DND-41 (cell line): ENCODE measurements at regions not wholly inside any gene's neighbourhood (a gene's known extent, or its start where the extent isn't known, plus 50 kb on each side); places are given as distances from the start of the nearest gene placed in this dataset.

Source experiments
- ATAC-seq: fragments of 200-7000 bp; cut with Tn5 transposase; 3 replicates; pipeline ENCODE4 v1.9.1; 2021; ENCODE audit warnings: low read depth; ENCODE audit not compliant: insufficient read depth
- DNase-seq: peaks from one replicate; pipeline ENCODE4 v3.0.0-alpha.2; 2020
- H2AFZ ChIP-seq: 2 replicates; pipeline ENCODE4 v1.6.0; 2012; ENCODE audit warnings: low read depth, low read length
- H3K27ac ChIP-seq: 2 replicates; pipeline ENCODE4 v1.5.1; 2012; ENCODE audit warnings: low read length, inconsistent platforms
- H3K27me3 ChIP-seq: fragments of 200-600 bp; sonication (generic); 2 replicates; pipeline ENCODE4 v1.6.0; 2012; ENCODE audit warnings: low read length, mild to moderate bottlenecking, inconsistent platforms; ENCODE audit not compliant: insufficient read depth, poor library complexity
- H3K36me3 ChIP-seq: 2 replicates; pipeline ENCODE4 v1.5.1; 2012; ENCODE audit warnings: low read length, inconsistent platforms; ENCODE audit not compliant: insufficient read depth
- H3K4me1 ChIP-seq: 2 replicates; pipeline ENCODE4 v1.5.1; 2012; ENCODE audit warnings: mild to moderate bottlenecking, low read length; ENCODE audit not compliant: insufficient read depth
- H3K4me2 ChIP-seq: 2 replicates; pipeline ENCODE4 v1.6.0; 2012; ENCODE audit warnings: mild to moderate bottlenecking, moderate library complexity, low read length, inconsistent platforms; ENCODE audit not compliant: insufficient read depth
- H3K4me3 ChIP-seq, 2 experiments: fragments of 200-600 bp in 1 of 2; shearing (Covaris generic) in 1 of 2; 2 replicates each; pipeline ENCODE4 v1.5.1; 2012 to 2016; ENCODE audit warnings: inconsistent platforms in 2 of 2, low read length in 2 of 2, mild to moderate bottlenecking in 2 of 2, low read depth in 1 of 2, moderate library complexity in 1 of 2
- H3K79me2 ChIP-seq: 2 replicates; pipeline ENCODE4 v1.6.0; 2012; ENCODE audit warnings: low read length, inconsistent platforms; ENCODE audit not compliant: insufficient read depth
- H3K9ac ChIP-seq: 2 replicates; pipeline ENCODE4 v1.6.0; 2012; ENCODE audit warnings: low read depth, mild to moderate bottlenecking, inconsistent platforms, low read length, moderate library complexity
- H3K9me3 ChIP-seq: 2 replicates; pipeline ENCODE4 v1.5.1; 2012; ENCODE audit warnings: low read length, moderate library complexity, mild to moderate bottlenecking, inconsistent platforms; ENCODE audit not compliant: insufficient read depth, severe bottlenecking
- H4K20me1 ChIP-seq: 2 replicates; pipeline ENCODE4 v1.6.0; 2012; ENCODE audit warnings: low read length; ENCODE audit not compliant: insufficient read depth
- CTCF ChIP-seq: IDR thresholded peaks from 2 replicates; pipeline ENCODE4 v1.5.1; 2012; ENCODE audit warnings: borderline replicate concordance, low read length, moderate library complexity, mild to moderate bottlenecking; ENCODE audit not compliant: poor library complexity, severe bottlenecking; ENCODE audit errors: extremely low read depth
- EZH2 ChIP-seq: IDR thresholded peaks from 3 replicates; pipeline ENCODE4 v1.6.1; 2012; ENCODE audit warnings: borderline replicate concordance, low read depth, mild to moderate bottlenecking, moderate library complexity, low read length, inconsistent platforms; ENCODE audit not compliant: severe bottlenecking

- no peaks in the 10 kb centered on the region for H3K27me3 ChIP-seq
- no peak overlapping the region for H2AFZ ChIP-seq
- no peak for ATAC-seq
- H3K9ac ChIP-seq = no peak overlapping the region
- DNase-seq = no peak
- H3K27ac ChIP-seq = no peak overlapping the region
- H3K4me1 ChIP-seq = no peaks in the 10 kb centered on the region
- H3K4me3 ChIP-seq = no peak overlapping the region
- H3K79me2 ChIP-seq = no peaks in the 10 kb centered on the region
- H3K36me3 ChIP-seq = no peaks in the 10 kb centered on the region
- no peak overlapping the region for H3K4me2 ChIP-seq
- H4K20me1 ChIP-seq = no peaks in the 10 kb centered on the region
- no peaks in the 10 kb centered on the region for H3K9me3 ChIP-seq
- no peak for TF ChIP-seq CTCF
- TF ChIP-seq EZH2 = no peak
These were observed 258.0 kb upstream of the EDNRA start for GRCh38 chr4:147222906-147223305.

- Histone ChIP-seq H3K27me3 (no peaks in the 10 kb centered on the region), H3K9me3 (no peaks in the 10 kb centered on the region), H3K79me2 (no peaks in the 10 kb centered on the region), H3K4me3 (no peak overlapping the region), H2AFZ (no peak overlapping the region), H3K9ac (no peak overlapping the region), H3K4me2 (no peak overlapping the region), H3K36me3 (no peaks in the 10 kb centered on the region), H3K27ac (no peak overlapping the region), H4K20me1 (no peaks in the 10 kb centered on the region), H3K4me1 (no peaks in the 10 kb centered on the region)
- TF ChIP-seq CTCF = no peak
- TF ChIP-seq EZH2 = no peak
- ATAC-seq (no peak), DNase-seq (no peak)
These were observed 257.3 kb upstream of the EDNRA start for GRCh38 chr4:147223576-147223975.

GRCh38 chr4:147236806-147237205, 244.1 kb upstream of the EDNRA start:
- Histone ChIP-seq H4K20me1 (no peaks in the 10 kb centered on the region), H3K4me3 (no peak overlapping the region), H3K27me3 (no peaks in the 10 kb centered on the region), H3K9me3 (no peaks in the 10 kb centered on the region), H3K4me2 (no peak overlapping the region), H3K4me1 (no peaks in the 10 kb centered on the region), H3K36me3 (no peaks in the 10 kb centered on the region), H3K79me2 (no peaks in the 10 kb centered on the region), H3K9ac (no peak overlapping the region), H3K27ac (no peak overlapping the region), H2AFZ (no peak overlapping the region)
- TF ChIP-seq EZH2 (no peak), CTCF (no peak)
- DNase-seq (no peak), ATAC-seq (no peak)

GRCh38 chr4:147244786-147245185, 236.1 kb upstream of the EDNRA start:
- no peak for ATAC-seq
- H3K79me2 ChIP-seq = no peaks in the 10 kb centered on the region
- no peaks in the 10 kb centered on the region for H4K20me1 ChIP-seq
- no peak for DNase-seq
- H3K9ac ChIP-seq = no peak overlapping the region
- H3K9me3 ChIP-seq = no peaks in the 10 kb centered on the region
- H3K4me2 ChIP-seq = no peak overlapping the region
- no peaks in the 10 kb centered on the region for H3K36me3 ChIP-seq
- TF ChIP-seq EZH2 = no peak
- no peaks in the 10 kb centered on the region for H3K27me3 ChIP-seq
- no peaks in the 10 kb centered on the region for H3K4me1 ChIP-seq
- H3K4me3 ChIP-seq = no peak overlapping the region
- H2AFZ ChIP-seq = no peak overlapping the region
- no peak overlapping the region for H3K27ac ChIP-seq
